Heart left ventricle (tissue), 16 donors: ENCODE measurements at regions not wholly inside any gene's neighbourhood (a gene's known extent, or its start where the extent isn't known, plus 50 kb on each side); places are given as distances from the start of the nearest gene placed in this dataset.

Experiments
- ATAC-seq, 4 donors: fragments of 200-7000 bp; cut with Tn5 transposase; one replicate each; pipeline ENCODE4 v1.9.1; 2020 to 2022; ENCODE audit warnings: moderate library complexity in 4 of 4, mild to moderate bottlenecking in 3 of 4, moderate number of reproducible peaks in 1 of 4
- DNase-seq, 5 donors: peaks; one replicate each; pipeline ENCODE4 v3.0.0-alpha.2; 2020
- H3K27ac ChIP-seq, 12 donors: fragments of 200-600 bp; sonication (generic) in 4 of 12; one replicate each; pipeline versions ENCODE4 v1.5.0 to v1.8.0; 2016 to 2022; ENCODE audit warnings: mild to moderate bottlenecking in 2 of 12
- H3K27me3 ChIP-seq, 9 donors: fragments of 200-600 bp; sonication (generic) in 2 of 9; one replicate each; pipeline versions ENCODE4 v1.5.1 to v1.8.0; 2016 to 2022; ENCODE audit warnings: mild to moderate bottlenecking in 3 of 9
- H3K36me3 ChIP-seq, 9 donors: fragments of 200-600 bp; sonication (generic) in 2 of 9; one replicate each; pipeline versions ENCODE4 v1.5.0 to v1.8.0; 2018 to 2022; ENCODE audit warnings: mild to moderate bottlenecking in 2 of 9
- H3K4me1 ChIP-seq, 12 donors: fragments of 200-600 bp; sonication (generic) in 4 of 12; one replicate each; pipeline versions ENCODE4 v1.5.0 to v1.8.0; 2016 to 2022; ENCODE audit warnings: mild to moderate bottlenecking in 3 of 12
- H3K4me3 ChIP-seq, 12 donors: fragments of 200-600 bp; sonication (generic) in 4 of 12; one replicate each; pipeline versions ENCODE4 v1.5.0 to v1.8.0; 2017 to 2022; ENCODE audit warnings: mild to moderate bottlenecking in 9 of 12, moderate library complexity in 4 of 12
- H3K9me3 ChIP-seq, 12 donors: fragments of 200-600 bp; sonication (generic) in 4 of 12; one replicate each; pipeline versions ENCODE4 v1.5.0 to v1.8.0; 2016 to 2022; ENCODE audit warnings: mild to moderate bottlenecking in 1 of 12
- POLR2A ChIP-seq, 2 donors: fragments of 450-650 bp; IDR thresholded peaks; one replicate each; pipeline ENCODE4 v1.6.1; 2017; ENCODE audit warnings: antibody characterized with exemption in 2 of 2, mild to moderate bottlenecking in 2 of 2, moderate library complexity in 2 of 2
- WGBS, 4 donors: extraction: QIAGEN DNeasy Blood & Tissue Kit in 2 of 4; methylation state at CpG; one replicate each; pipeline versions ENCODE4 v1.1.5 to v1.1.7; 2013 to 2018; 5-methylcytosine and 5-hydroxymethylcytosine counted together
- intact Hi-C, 10 donors: fragments of 100-400 bp; cut with DNase I; formaldehyde crosslinking; loops; one replicate each; pipeline versions ENCODE4 v1.11.1 to v1.14.2; 2022
- TF ChIP-seq, protein P1 (sequence below), 12 donors: fragments of 200-600 bp; sonication (generic) in 4 of 12; IDR thresholded peaks; one replicate each; pipeline versions ENCODE4 v1.5.0 to v1.8.0; 2018 to 2022; ENCODE audit warnings: antibody characterized with exemption in 12 of 12, mild to moderate bottlenecking in 5 of 12
- donor health status: ischemic (EF 13 %, LVEDD 7.1; RV severe dilation, severe dysfunction).
- donor health status: healthy with polysubstance abuse.
- donor health status: DM: no; HTN: yes; CAD: no.
- donor health status: DM: no; HTN: no; CAD: no.
- donor health status: ischemic (EF 25% LVEDD 6.9; RV normal size, moderate dysfunction).
- donor health status: ischemic (EF 25% LVEDD 5.7; RV mildly dilated, moderate dysfunction).
- donor health status: healthy.
- donor health status: DM: yes; HTN: yes; CAD: no.
- donor health status: ischemic (EF 35%, LVEDD 5.7; RV mildly dilated, moderate dysfunction).
- donor health status: nonischemic (EF 11% LVEDD 7.7; RV severe dilation, severe dysfunction).
- donor health status: DM: yes; HTN: yes; CAD: no.
- donor health status: PGD.
- donor health status: ischemic (EF 29% LVEDD 5.4; RV normal size, mild dysfunction).
- donor health status: nonischemic (EF 23%, LVEDD 6.1; RV moderate dilation, normal function).

DNA sequence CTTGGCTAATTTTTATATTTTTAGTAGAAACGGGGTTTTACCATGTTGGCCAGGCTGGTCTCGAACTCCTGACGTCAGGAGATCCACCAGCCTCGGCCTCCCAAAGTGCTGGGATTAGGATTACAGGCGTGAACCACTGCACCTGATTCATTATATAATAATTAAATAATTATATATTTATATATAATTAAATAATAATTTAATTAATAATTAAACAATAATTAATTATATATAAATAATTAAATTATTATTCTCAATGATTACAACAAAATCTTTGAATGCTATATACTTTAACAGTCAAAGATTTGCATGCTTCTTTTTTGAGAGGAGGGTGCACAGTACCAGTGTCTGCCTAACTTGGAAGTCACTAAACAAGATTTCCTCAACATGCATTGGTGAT lies 872.3 kb downstream of the EFNB2 start:
- ATAC-seq: no peak

GRCh38 chr13:105660561-105660960 lies 874.9 kb downstream of the EFNB2 start:
- H3K4me1 ChIP-seq: no peaks in the 10 kb centered on the region
- 79 to 82% (median 80%) methylated on average over 3 of the region's 3 CpGs for WGBS, 4 donors
- peaks cover 0 to 4% (median 0%) of the 10 kb centered on the region in 12 donors for H3K9me3 ChIP-seq
- no peaks in the 10 kb centered on the region for H3K27me3 ChIP-seq
- no peaks in the 10 kb centered on the region for H3K36me3 ChIP-seq
- H3K4me3 ChIP-seq: no peak overlapping the region
- DNase-seq (no peak), ATAC-seq (no peak)
- intact Hi-C loops: no loop called here
- H3K27ac ChIP-seq: no peak overlapping the region
- TF ChIP-seq POLR2A (IDR thresholded peaks at IDR 0.05): no peak
- TF ChIP-seq, protein P1, sequence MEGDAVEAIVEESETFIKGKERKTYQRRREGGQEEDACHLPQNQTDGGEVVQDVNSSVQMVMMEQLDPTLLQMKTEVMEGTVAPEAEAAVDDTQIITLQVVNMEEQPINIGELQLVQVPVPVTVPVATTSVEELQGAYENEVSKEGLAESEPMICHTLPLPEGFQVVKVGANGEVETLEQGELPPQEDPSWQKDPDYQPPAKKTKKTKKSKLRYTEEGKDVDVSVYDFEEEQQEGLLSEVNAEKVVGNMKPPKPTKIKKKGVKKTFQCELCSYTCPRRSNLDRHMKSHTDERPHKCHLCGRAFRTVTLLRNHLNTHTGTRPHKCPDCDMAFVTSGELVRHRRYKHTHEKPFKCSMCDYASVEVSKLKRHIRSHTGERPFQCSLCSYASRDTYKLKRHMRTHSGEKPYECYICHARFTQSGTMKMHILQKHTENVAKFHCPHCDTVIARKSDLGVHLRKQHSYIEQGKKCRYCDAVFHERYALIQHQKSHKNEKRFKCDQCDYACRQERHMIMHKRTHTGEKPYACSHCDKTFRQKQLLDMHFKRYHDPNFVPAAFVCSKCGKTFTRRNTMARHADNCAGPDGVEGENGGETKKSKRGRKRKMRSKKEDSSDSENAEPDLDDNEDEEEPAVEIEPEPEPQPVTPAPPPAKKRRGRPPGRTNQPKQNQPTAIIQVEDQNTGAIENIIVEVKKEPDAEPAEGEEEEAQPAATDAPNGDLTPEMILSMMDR (IDR thresholded peaks at IDR 0.05): no peak

More for the DNA sequence above, 872.3 kb downstream of the EFNB2 start:
- H3K36me3 ChIP-seq: no peaks in the 10 kb centered on the region
- intact Hi-C loops: no loop called here
- H3K4me3 ChIP-seq: no peak overlapping the region
- no peaks in the 10 kb centered on the region for H3K27me3 ChIP-seq
- no peak overlapping the region for H3K27ac ChIP-seq
- DNase-seq: no peak
- H3K4me1 ChIP-seq: no peaks in the 10 kb centered on the region
- peaks cover 0 to 4% (median 0%) of the 10 kb centered on the region in 12 donors for H3K9me3 ChIP-seq
- 95 to 98% (median 96%) methylated on average over 5 of the region's 5 CpGs for WGBS, 4 donors
- TF ChIP-seq, protein P1 (IDR thresholded peaks at IDR 0.05): no peak
- TF ChIP-seq POLR2A (IDR thresholded peaks at IDR 0.05): no peak

DNA sequence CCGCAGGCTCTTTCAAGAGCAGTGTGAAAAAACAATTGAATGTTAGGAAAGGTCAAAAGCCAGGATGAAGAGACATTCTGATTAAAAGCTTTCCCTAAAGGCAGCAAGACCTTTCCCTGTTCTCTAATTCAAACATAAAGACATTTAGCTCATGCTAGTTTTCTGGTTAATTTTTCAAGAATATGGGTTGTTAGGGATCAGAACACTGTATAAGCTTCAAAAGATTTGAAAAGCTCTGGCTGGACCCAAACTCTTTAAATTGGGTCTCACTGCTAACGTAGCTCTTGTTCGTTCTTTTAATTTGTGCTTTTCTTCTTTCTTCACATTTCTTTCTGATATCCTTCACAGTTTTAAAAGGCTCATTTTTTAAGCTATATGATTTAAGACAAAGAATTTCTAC lies 877.0 kb downstream of the EFNB2 start:
- intact Hi-C loops: no loop called here

DNA sequence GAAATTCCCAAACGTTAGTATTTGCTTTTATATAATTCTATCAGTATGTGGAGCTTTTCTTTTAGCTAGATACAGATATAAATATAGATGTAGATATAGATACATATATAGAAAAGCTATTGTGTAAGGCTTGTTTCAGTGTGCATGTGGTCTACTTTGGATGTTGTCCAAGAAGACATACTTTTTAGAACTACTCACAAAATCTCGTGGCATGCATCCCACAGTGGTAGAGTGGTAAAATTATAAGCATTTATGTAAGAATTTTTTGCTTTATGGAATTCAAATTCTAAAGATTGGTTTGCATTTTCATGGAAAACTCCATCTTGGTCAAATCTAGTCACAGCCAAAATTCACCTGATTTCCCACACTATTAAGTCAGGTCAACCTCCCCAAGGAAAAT lies 880.4 kb downstream of the EFNB2 start:
- peaks cover 0 to 17% (median 0%) of the 10 kb centered on the region in 12 donors for H3K9me3 ChIP-seq
- no peak overlapping the region for H3K4me3 ChIP-seq
- ATAC-seq (no peak), DNase-seq (no peak)
- H3K27ac ChIP-seq: no peak overlapping the region
- no peaks in the 10 kb centered on the region for H3K36me3 ChIP-seq
- no peaks in the 10 kb centered on the region for H3K27me3 ChIP-seq
- no peaks in the 10 kb centered on the region for H3K4me1 ChIP-seq
- TF ChIP-seq, protein P1 (IDR thresholded peaks at IDR 0.05): no peak
- TF ChIP-seq POLR2A (IDR thresholded peaks at IDR 0.05): no peak
- WGBS, 4 donors: 38 to 56% (median 50%) methylated on average over 2 of the region's 2 CpGs
- intact Hi-C loops: no loop called here

More for the DNA sequence above, 877.0 kb downstream of the EFNB2 start:
- H3K27me3 ChIP-seq: no peaks in the 10 kb centered on the region
- no peak overlapping the region for H3K27ac ChIP-seq
- H3K4me1 ChIP-seq: no peaks in the 10 kb centered on the region
- WGBS, 4 donors: 71 to 92% (median 89%) methylated on average over 3 of the region's 3 CpGs
- ATAC-seq: no peak
- DNase-seq: no peak
- no peaks in the 10 kb centered on the region for H3K36me3 ChIP-seq
- no peak overlapping the region for H3K4me3 ChIP-seq
- H3K9me3 ChIP-seq: no peaks in the 10 kb centered on the region
- no peak for TF ChIP-seq POLR2A (IDR thresholded peaks at IDR 0.05)
- TF ChIP-seq, protein P1 (IDR thresholded peaks at IDR 0.05): no peak
